GM12891 (cell line): ENCODE measurements at regions not wholly inside any gene's neighbourhood (a gene's known extent, or its start where the extent isn't known, plus 50 kb on each side); places are given as distances from the start of the nearest gene placed in this dataset.
A peak's percentile ranks its signal among the peaks of the same experiment; 100 is the strongest.

Experiments
- DNase-seq: peaks from one replicate; pipeline ENCODE4 v3.0.0; 2011; ENCODE audit warnings: low spot score; ENCODE audit not compliant: insufficient read length
- FAIRE-seq: peaks from 2 replicates; lab custom pipeline; 2011; peaks lifted over from hg19 to GRCh38; lab: Jason Lieb, UNC
- PAX5 ChIP-seq: IDR thresholded peaks from 2 replicates; pipeline ENCODE4 v1.6.1; 2011; ENCODE audit warnings: low read length, moderate library complexity, mild to moderate bottlenecking; ENCODE audit not compliant: insufficient read depth, severe bottlenecking
- POLR2A ChIP-seq: IDR thresholded peaks from 2 replicates; pipeline ENCODE4 v1.6.1; 2011; ENCODE audit warnings: low read depth, low read length, control low read depth
- POLR2AphosphoS5 ChIP-seq: IDR thresholded peaks from 2 replicates; pipeline ENCODE4 v1.6.1; 2011; ENCODE audit warnings: low read depth, low read length, control low read depth
- POU2F2 ChIP-seq: IDR thresholded peaks from 2 replicates; pipeline ENCODE4 v1.6.1; 2011; ENCODE audit warnings: low read depth, mild to moderate bottlenecking, control low read depth, low read length, moderate library complexity
- SPI1 ChIP-seq: IDR thresholded peaks from 2 replicates; pipeline ENCODE4 v1.6.1; 2011; ENCODE audit warnings: low read depth, low read length, control low read depth
- TAF1 ChIP-seq: IDR thresholded peaks from 2 replicates; pipeline ENCODE4 v1.6.1; 2011; ENCODE audit warnings: low read depth, low read length, control low read depth

GRCh38 chr4:81573840-81574239 is 102.1 kb upstream of the RASGEF1B start:
- TF ChIP-seq POLR2AphosphoS5 (no peak), TAF1 (no peak), POLR2A (no peak), SPI1 (no peak), PAX5 (no peak), POU2F2 (no peak)
- no peak for FAIRE-seq
- DNase-seq, result no peak

- no peak for TF ChIP-seq PAX5
- DNase-seq, result no peak
- no peak for FAIRE-seq
Observed at GRCh38 chr4:81572402-81572801, 100.7 kb upstream of the RASGEF1B start.

- no peak for FAIRE-seq
- TF ChIP-seq TAF1, result no peak
- no peak for TF ChIP-seq POU2F2
- TF ChIP-seq POLR2A, result no peak
- no peak for TF ChIP-seq POLR2AphosphoS5
- no peak for TF ChIP-seq SPI1
- no peak for TF ChIP-seq PAX5
Observed at GRCh38 chr4:81571105-81571504, 99.4 kb upstream of the RASGEF1B start.

GRCh38 chr4:81566161-81566591 is 94.5 kb upstream of the RASGEF1B start:
- no peak for DNase-seq
- FAIRE-seq, result no peak
- TF ChIP-seq TAF1 (no peak), SPI1 (no peak), POLR2A (no peak), PAX5 (no peak), POLR2AphosphoS5 (no peak), POU2F2 (no peak)

More at GRCh38 chr4:81571105-81571504, 99.4 kb upstream of the RASGEF1B start:
- no peak for DNase-seq

GRCh38 chr4:81565142-81565870 is 93.6 kb upstream of the RASGEF1B start:
- peak; percentile 9 for FAIRE-seq
- TF ChIP-seq PAX5, result no peak
- TF ChIP-seq POLR2AphosphoS5, result no peak
- no peak for TF ChIP-seq POLR2A
- TF ChIP-seq TAF1, result no peak
- DNase-seq, result no peak

- FAIRE-seq (no peak), DNase-seq (no peak)
- TF ChIP-seq POLR2AphosphoS5 (no peak), POU2F2 (no peak), POLR2A (no peak), SPI1 (no peak), PAX5 (no peak), TAF1 (no peak)
Observed at GRCh38 chr4:81564025-81564424, 92.3 kb upstream of the RASGEF1B start.

GRCh38 chr4:81562093-81562492 is 90.4 kb upstream of the RASGEF1B start:
- TF ChIP-seq POLR2AphosphoS5, result no peak
- TF ChIP-seq POU2F2, result no peak
- peak; percentile 96 for TF ChIP-seq SPI1
- FAIRE-seq (peak; percentile 69), DNase-seq (peak; percentile 14)

- no peak for FAIRE-seq
- no peak for DNase-seq
- TF ChIP-seq POLR2A, result no peak
- no peak for TF ChIP-seq POLR2AphosphoS5
- TF ChIP-seq POU2F2, result no peak
- TF ChIP-seq PAX5, result no peak
- TF ChIP-seq SPI1, result no peak
- TF ChIP-seq TAF1, result no peak
Observed at GRCh38 chr4:81557306-81557705, 85.6 kb upstream of the RASGEF1B start.

GRCh38 chr4:81555489-81555888 is 83.8 kb upstream of the RASGEF1B start:
- DNase-seq, result no peak
- FAIRE-seq, result no peak
- TF ChIP-seq SPI1 (no peak), POU2F2 (no peak), POLR2AphosphoS5 (no peak), PAX5 (no peak), TAF1 (no peak), POLR2A (no peak)

- TF ChIP-seq TAF1 (no peak), POLR2AphosphoS5 (no peak), POLR2A (no peak), SPI1 (no peak), POU2F2 (no peak), PAX5 (no peak)
- no peak for FAIRE-seq
Observed at GRCh38 chr4:81552086-81552485, 80.4 kb upstream of the RASGEF1B start.

GRCh38 chr4:81550388-81550859 is 78.7 kb upstream of the RASGEF1B start:
- TF ChIP-seq PAX5, result no peak
- TF ChIP-seq POLR2A, result no peak
- no peak for TF ChIP-seq TAF1
- no peak for TF ChIP-seq POLR2AphosphoS5
- no peak for TF ChIP-seq SPI1
- no peak for TF ChIP-seq POU2F2
- DNase-seq, result no peak
- no peak for FAIRE-seq

More at GRCh38 chr4:81552086-81552485, 80.4 kb upstream of the RASGEF1B start:
- no peak for DNase-seq
